ENCODE measurements at regions not wholly inside any gene's neighbourhood (a gene's known extent, or its start where the extent isn't known, plus 50 kb on each side); places are given as distances from the start of the nearest gene placed in this dataset.

DNA sequence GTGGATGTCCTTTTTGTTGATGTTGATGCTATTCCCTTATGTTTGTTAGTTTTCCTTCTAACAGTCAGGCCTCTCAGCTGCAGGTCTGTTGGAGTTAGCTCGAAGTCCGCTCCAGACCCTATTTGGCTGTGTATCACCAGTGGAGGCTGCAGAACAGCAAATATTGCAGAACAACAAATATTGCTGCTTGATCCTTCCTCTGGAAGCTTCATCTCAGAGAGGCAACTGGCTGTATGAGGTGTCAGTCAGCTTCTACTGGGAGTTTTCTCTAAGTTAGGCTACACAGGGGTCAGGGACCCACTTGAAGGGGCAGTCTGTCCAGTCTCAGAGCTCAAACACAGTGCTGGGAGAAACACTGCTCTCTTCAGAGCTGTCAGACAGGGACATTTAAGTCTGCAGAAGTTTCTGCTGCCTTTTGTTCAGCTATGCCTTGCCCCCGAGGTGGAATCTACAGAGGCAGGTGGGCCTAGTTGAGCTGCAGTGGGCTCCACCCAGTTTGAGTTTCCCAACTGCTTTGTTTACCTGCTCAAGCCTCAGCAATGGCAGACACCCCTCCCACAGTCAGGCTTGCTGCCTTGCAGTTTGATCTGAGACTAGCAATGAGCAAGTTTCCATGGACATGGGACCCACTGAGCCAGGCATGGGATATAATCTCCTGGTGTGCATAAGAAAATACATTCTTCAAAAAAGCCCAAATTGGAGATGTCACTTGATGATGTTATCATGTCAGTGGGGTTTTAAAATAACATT, 99.5 kb downstream of the KDM5D start:
- no peak overlapping the region for H3K4me3 ChIP-seq (ENCODE audit: low read depth, low read length)
- H3K27me3 ChIP-seq (ENCODE audit: control insufficient read depth, insufficient read depth, low read length): no peaks in the 10 kb centered on the region
- no peaks in the 10 kb centered on the region for H3K9me3 ChIP-seq (ENCODE audit: control insufficient read depth, insufficient read depth, low read length)
- no peak overlapping the region for H3K27ac ChIP-seq (ENCODE audit: low read depth, low read length)
- no CpG with 5 or more reads among the region's 3 CpGs for WGBS (ENCODE audit: insufficient coverage)
- H3K36me3 ChIP-seq (ENCODE audit: control insufficient read depth, insufficient read depth, low read length): no peaks in the 10 kb centered on the region
- H3K4me1 ChIP-seq (ENCODE audit: control insufficient read depth, insufficient read depth, low read length): no peaks in the 10 kb centered on the region
- no peak for DNase-seq (ENCODE audit: low read depth in 4 of 6, low spot score in 6 of 6)

DNA sequence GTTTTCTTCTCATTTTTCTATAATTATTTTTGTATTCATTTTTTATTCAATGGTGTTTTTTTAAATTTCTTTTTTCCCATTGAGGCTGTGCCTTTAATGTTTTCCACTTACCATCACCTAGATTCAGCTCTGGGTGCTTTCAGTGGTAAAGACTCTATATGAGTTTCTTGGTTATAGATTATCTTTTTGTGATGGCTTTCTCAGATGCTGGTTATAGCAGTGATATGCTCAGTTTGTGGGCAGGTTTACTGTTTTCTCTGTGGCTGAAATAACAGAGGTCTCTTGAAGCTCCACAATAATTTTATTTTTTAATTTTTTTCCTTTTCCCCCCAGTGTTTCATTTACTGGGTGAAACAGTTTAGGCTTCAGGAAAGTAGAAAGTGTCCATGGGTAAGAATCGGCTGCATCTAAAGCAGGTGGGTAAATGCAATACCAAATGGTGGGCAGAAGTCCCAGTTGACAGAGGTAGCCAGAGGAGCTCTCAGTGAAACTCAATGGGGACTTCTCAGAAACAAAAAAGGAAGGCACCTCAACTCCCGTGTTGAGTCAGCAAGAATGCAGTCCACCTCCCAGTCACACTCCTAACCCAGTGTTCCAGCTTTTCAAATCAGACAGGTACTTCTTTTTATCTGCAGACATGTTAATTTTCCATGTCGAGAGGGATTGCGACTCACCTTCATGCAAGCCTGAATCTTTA, 106.7 kb downstream of the KDM5D start:
- Histone ChIP-seq H3K36me3 (ENCODE audit: control insufficient read depth, insufficient read depth, low read length) (no peaks in the 10 kb centered on the region), H3K9me3 (ENCODE audit: control insufficient read depth, insufficient read depth, low read length) (no peaks in the 10 kb centered on the region), H3K27ac (ENCODE audit: low read depth, low read length) (no peak overlapping the region), H3K4me1 (ENCODE audit: control insufficient read depth, insufficient read depth, low read length) (no peaks in the 10 kb centered on the region), H3K4me3 (ENCODE audit: low read depth, low read length) (no peak overlapping the region), H3K27me3 (ENCODE audit: control insufficient read depth, insufficient read depth, low read length) (no peaks in the 10 kb centered on the region)
- no CpG with 5 or more reads among the region's 4 CpGs for WGBS (ENCODE audit: insufficient coverage)
- no peak for DNase-seq (ENCODE audit: low read depth in 4 of 6, low spot score in 6 of 6)

DNA sequence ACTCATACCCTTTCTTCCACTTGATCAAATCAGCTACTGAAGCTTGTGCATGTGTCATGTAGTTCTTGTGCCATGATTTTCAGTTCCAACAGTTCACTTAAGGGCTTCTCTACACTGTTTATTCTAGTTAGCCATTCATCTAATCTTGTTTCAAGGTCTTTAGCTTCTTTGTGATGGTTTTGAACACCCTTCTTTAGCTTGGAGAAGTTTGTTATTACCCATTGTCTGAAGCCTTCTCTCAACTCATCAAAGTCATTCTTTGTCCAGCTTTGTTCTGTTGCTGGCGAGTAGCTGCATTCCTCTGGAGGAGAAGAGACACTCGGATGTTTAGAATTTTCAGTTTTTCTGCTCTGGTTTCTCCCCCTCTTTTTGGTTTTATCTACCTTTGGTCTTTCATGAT, 115.6 kb downstream of the KDM5D start:
- DNase-seq (ENCODE audit: low read depth in 4 of 6, low spot score in 6 of 6): no peak
- Histone ChIP-seq H3K36me3 (ENCODE audit: control insufficient read depth, insufficient read depth, low read length) (no peaks in the 10 kb centered on the region), H3K27ac (ENCODE audit: low read depth, low read length) (no peak overlapping the region), H3K4me3 (ENCODE audit: low read depth, low read length) (no peak overlapping the region), H3K27me3 (ENCODE audit: control insufficient read depth, insufficient read depth, low read length) (no peaks in the 10 kb centered on the region), H3K9me3 (ENCODE audit: control insufficient read depth, insufficient read depth, low read length) (no peaks in the 10 kb centered on the region), H3K4me1 (ENCODE audit: control insufficient read depth, insufficient read depth, low read length) (no peaks in the 10 kb centered on the region)
- WGBS (ENCODE audit: insufficient coverage): no CpG with 5 or more reads among the region's 2 CpGs

DNA sequence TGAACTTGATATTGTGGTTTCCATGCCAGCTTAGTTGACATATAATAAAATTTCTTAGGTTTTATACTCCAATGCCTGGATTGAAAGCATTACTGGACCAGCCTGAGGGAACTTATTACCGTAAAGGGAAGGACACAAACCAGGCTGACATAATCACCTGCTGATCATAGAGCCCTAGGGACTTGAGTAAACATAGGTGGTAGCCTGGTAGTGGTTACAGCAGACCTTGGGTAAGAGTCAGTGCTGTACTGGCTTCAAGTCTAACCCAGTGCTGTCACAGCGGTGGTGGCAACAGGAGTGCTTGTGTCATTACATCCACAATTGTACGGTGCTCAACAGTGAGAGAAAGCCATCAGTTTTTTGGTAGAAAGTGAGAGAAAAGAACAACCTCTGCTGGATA, 122.1 kb downstream of the KDM5D start:
- WGBS (ENCODE audit: insufficient coverage): no CpG with 5 or more reads among the region's 3 CpGs

GRCh38 chrY:19621756-19622155, 122.8 kb downstream of the KDM5D start:
- H3K9me3 ChIP-seq (ENCODE audit: control insufficient read depth, insufficient read depth, low read length): no peaks in the 10 kb centered on the region
- no peaks in the 10 kb centered on the region for H3K4me1 ChIP-seq (ENCODE audit: control insufficient read depth, insufficient read depth, low read length)
- DNase-seq (ENCODE audit: low read depth in 4 of 6, low spot score in 6 of 6): no peak
- H3K27ac ChIP-seq (ENCODE audit: low read depth, low read length): no peak overlapping the region
- H3K4me3 ChIP-seq (ENCODE audit: low read depth, low read length): no peak overlapping the region
- no peaks in the 10 kb centered on the region for H3K27me3 ChIP-seq (ENCODE audit: control insufficient read depth, insufficient read depth, low read length)
- no peaks in the 10 kb centered on the region for H3K36me3 ChIP-seq (ENCODE audit: control insufficient read depth, insufficient read depth, low read length)

More for the DNA sequence above, 122.1 kb downstream of the KDM5D start:
- Histone ChIP-seq H3K27me3 (ENCODE audit: control insufficient read depth, insufficient read depth, low read length) (no peaks in the 10 kb centered on the region), H3K27ac (ENCODE audit: low read depth, low read length) (no peak overlapping the region), H3K9me3 (ENCODE audit: control insufficient read depth, insufficient read depth, low read length) (no peaks in the 10 kb centered on the region), H3K36me3 (ENCODE audit: control insufficient read depth, insufficient read depth, low read length) (no peaks in the 10 kb centered on the region), H3K4me3 (ENCODE audit: low read depth, low read length) (no peak overlapping the region), H3K4me1 (ENCODE audit: control insufficient read depth, insufficient read depth, low read length) (no peaks in the 10 kb centered on the region)
- DNase-seq (ENCODE audit: low read depth in 4 of 6, low spot score in 6 of 6): no peak

GRCh38 chrY:19601113-19601512, 143.4 kb downstream of the KDM5D start:
- DNase-seq (ENCODE audit: low read depth in 4 of 6, low spot score in 6 of 6): no peak
- Histone ChIP-seq H3K36me3 (ENCODE audit: control insufficient read depth, insufficient read depth, low read length) (no peaks in the 10 kb centered on the region), H3K27me3 (ENCODE audit: control insufficient read depth, insufficient read depth, low read length) (no peaks in the 10 kb centered on the region), H3K4me1 (ENCODE audit: control insufficient read depth, insufficient read depth, low read length) (no peaks in the 10 kb centered on the region), H3K27ac (ENCODE audit: low read depth, low read length) (no peak overlapping the region), H3K4me3 (ENCODE audit: low read depth, low read length) (no peak overlapping the region), H3K9me3 (ENCODE audit: control insufficient read depth, insufficient read depth, low read length) (no peaks in the 10 kb centered on the region)
- WGBS (ENCODE audit: insufficient coverage): no CpG with 5 or more reads among the region's 3 CpGs

GRCh38 chrY:19600711-19601110, 143.8 kb downstream of the KDM5D start:
- H3K27me3 ChIP-seq (ENCODE audit: control insufficient read depth, insufficient read depth, low read length): no peaks in the 10 kb centered on the region
- H3K27ac ChIP-seq (ENCODE audit: low read depth, low read length): no peak overlapping the region
- no peak for DNase-seq (ENCODE audit: low read depth in 4 of 6, low spot score in 6 of 6)
- no peaks in the 10 kb centered on the region for H3K36me3 ChIP-seq (ENCODE audit: control insufficient read depth, insufficient read depth, low read length)
- WGBS (ENCODE audit: insufficient coverage): no CpG with 5 or more reads among the region's 3 CpGs
- no peaks in the 10 kb centered on the region for H3K4me1 ChIP-seq (ENCODE audit: control insufficient read depth, insufficient read depth, low read length)
- no peak overlapping the region for H3K4me3 ChIP-seq (ENCODE audit: low read depth, low read length)
- no peaks in the 10 kb centered on the region for H3K9me3 ChIP-seq (ENCODE audit: control insufficient read depth, insufficient read depth, low read length)

GRCh38 chrY:19590235-19590634, 154.3 kb downstream of the KDM5D start:
- no peak for DNase-seq (ENCODE audit: low read depth in 4 of 6, low spot score in 6 of 6)
- Histone ChIP-seq H3K9me3 (ENCODE audit: control insufficient read depth, insufficient read depth, low read length) (no peaks in the 10 kb centered on the region), H3K27me3 (ENCODE audit: control insufficient read depth, insufficient read depth, low read length) (no peaks in the 10 kb centered on the region), H3K4me3 (ENCODE audit: low read depth, low read length) (no peak overlapping the region), H3K4me1 (ENCODE audit: control insufficient read depth, insufficient read depth, low read length) (no peaks in the 10 kb centered on the region), H3K36me3 (ENCODE audit: control insufficient read depth, insufficient read depth, low read length) (no peaks in the 10 kb centered on the region), H3K27ac (ENCODE audit: low read depth, low read length) (no peak overlapping the region)

DNA sequence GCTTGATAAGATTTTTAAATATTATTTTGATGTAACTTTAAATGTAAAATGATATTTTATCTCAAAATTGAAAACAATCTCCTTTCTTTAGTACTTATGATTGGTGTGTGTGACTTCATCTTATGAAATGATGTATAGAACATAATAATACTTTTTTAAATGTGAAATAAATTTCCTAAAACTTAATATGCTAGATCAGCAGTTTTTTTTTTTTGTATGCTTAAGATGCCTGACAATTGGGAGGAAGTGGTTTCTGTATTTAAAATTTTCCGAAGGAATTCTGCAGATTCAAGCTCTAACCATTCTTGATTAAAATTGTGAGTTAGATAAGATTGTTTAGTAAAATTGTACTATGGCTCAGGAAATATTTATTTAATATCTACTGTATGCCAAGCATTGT, 154.9 kb downstream of the KDM5D start:
- Histone ChIP-seq H3K36me3 (ENCODE audit: control insufficient read depth, insufficient read depth, low read length) (no peaks in the 10 kb centered on the region), H3K27me3 (ENCODE audit: control insufficient read depth, insufficient read depth, low read length) (no peaks in the 10 kb centered on the region), H3K27ac (ENCODE audit: low read depth, low read length) (no peak overlapping the region), H3K4me1 (ENCODE audit: control insufficient read depth, insufficient read depth, low read length) (no peaks in the 10 kb centered on the region), H3K9me3 (ENCODE audit: control insufficient read depth, insufficient read depth, low read length) (no peaks in the 10 kb centered on the region), H3K4me3 (ENCODE audit: low read depth, low read length) (no peak overlapping the region)
- no CpG with 5 or more reads among the region's 1 CpG for WGBS (ENCODE audit: insufficient coverage)
- no peak for DNase-seq (ENCODE audit: low read depth in 4 of 6, low spot score in 6 of 6)

GRCh38 chrY:19587311-19587710, 157.2 kb downstream of the KDM5D start:
- Histone ChIP-seq H3K4me3 (ENCODE audit: low read depth, low read length) (no peak overlapping the region), H3K27me3 (ENCODE audit: control insufficient read depth, insufficient read depth, low read length) (no peaks in the 10 kb centered on the region), H3K36me3 (ENCODE audit: control insufficient read depth, insufficient read depth, low read length) (no peaks in the 10 kb centered on the region), H3K27ac (ENCODE audit: low read depth, low read length) (no peak overlapping the region), H3K4me1 (ENCODE audit: control insufficient read depth, insufficient read depth, low read length) (no peaks in the 10 kb centered on the region), H3K9me3 (ENCODE audit: control insufficient read depth, insufficient read depth, low read length) (no peaks in the 10 kb centered on the region)
- no CpG with 5 or more reads among the region's 3 CpGs for WGBS (ENCODE audit: insufficient coverage)
- DNase-seq (ENCODE audit: low read depth in 4 of 6, low spot score in 6 of 6): no peak
